ENCODE measurements at regions not wholly inside any gene's neighbourhood (a gene's known extent, or its start where the extent isn't known, plus 50 kb on each side); places are given as distances from the start of the nearest gene placed in this dataset.
A peak's percentile ranks its signal among the peaks of the same experiment; 100 is the strongest.

- WGBS (ENCODE audit: low lambda C conversion rate, missing lambda C conversion rate): 65% methylated on average over 13 of the region's 13 CpGs
- DNase-seq (ENCODE audit: low spot score): peak; percentile 44
- no peak overlapping the region for H3K4me2 ChIP-seq
- no peaks in the 10 kb centered on the region for H3K4me1 ChIP-seq (ENCODE audit: insufficient read depth)
- no peak overlapping the region for H2AFZ ChIP-seq
- H4K20me1 ChIP-seq (ENCODE audit: insufficient read depth, poor library complexity, severe bottlenecking): no peaks in the 10 kb centered on the region
- no peak overlapping the region for H3K4me3 ChIP-seq
- no peaks in the 10 kb centered on the region for H3K27me3 ChIP-seq
- no peaks in the 10 kb centered on the region for H3K36me3 ChIP-seq (replicated peaks; ENCODE audit: insufficient read depth, low read depth)
- H3K79me2 ChIP-seq: no peaks in the 10 kb centered on the region
- H3K9me2 ChIP-seq (replicated peaks; ENCODE audit: insufficient read depth): no peaks in the 10 kb centered on the region
- no peak for TF ChIP-seq CTCF (IDR thresholded peaks at IDR 0.05; ENCODE audit: poor library complexity)
- no peak for TF ChIP-seq EZH2phosphoT487 (IDR thresholded peaks at IDR 0.05; ENCODE audit: low read depth, severe bottlenecking, unreplicated experiment)
- no peak for TF ChIP-seq EZH2 (IDR thresholded peaks at IDR 0.05; ENCODE audit: borderline replicate concordance)
- H3K27ac ChIP-seq: no peak overlapping the region
- no peaks in the 10 kb centered on the region for H3K9me3 ChIP-seq (ENCODE audit: low read depth)
Observed at GRCh38 chr1:25011943-25012638, 82.0 kb upstream of the RUNX3 start.

DNA sequence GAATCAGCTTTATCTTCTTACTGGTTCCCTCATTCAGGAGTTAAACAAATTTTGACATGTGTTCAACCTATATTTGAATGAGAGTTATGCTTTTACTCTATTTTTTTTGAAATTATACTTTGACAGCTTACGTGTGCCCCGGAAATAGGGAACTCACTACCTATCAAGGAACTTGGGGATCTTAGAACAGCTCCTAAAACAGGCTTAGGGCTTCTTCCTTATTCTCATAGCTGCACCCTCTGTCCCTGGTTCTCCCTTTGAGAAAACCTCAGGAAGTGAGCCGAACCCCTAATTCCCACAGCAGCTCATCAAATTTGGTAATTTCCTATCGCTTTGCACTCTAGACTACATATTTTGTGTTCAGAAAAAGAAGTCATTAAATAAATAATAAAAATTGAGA is 81.2 kb upstream of the RUNX3 start:
- TF ChIP-seq CTCF (IDR thresholded peaks at IDR 0.05; ENCODE audit: poor library complexity) (no peak), EZH2 (IDR thresholded peaks at IDR 0.05; ENCODE audit: borderline replicate concordance) (no peak)
- H3K4me1 ChIP-seq (ENCODE audit: insufficient read depth): peaks cover 5% of the 10 kb centered on the region
- no peak for DNase-seq (ENCODE audit: low spot score)
- H3K4me3 ChIP-seq: no peak overlapping the region
- H3K4me2 ChIP-seq: no peak overlapping the region
- WGBS (ENCODE audit: low lambda C conversion rate, missing lambda C conversion rate): 93% methylated on average over 4 of the region's 4 CpGs
- H3K9me2 ChIP-seq (replicated peaks; ENCODE audit: insufficient read depth): no peaks in the 10 kb centered on the region
- no peak overlapping the region for H3K27ac ChIP-seq
- no peaks in the 10 kb centered on the region for H4K20me1 ChIP-seq (ENCODE audit: insufficient read depth, poor library complexity, severe bottlenecking)
- H3K79me2 ChIP-seq: no peaks in the 10 kb centered on the region
- peaks cover 6% of the 10 kb centered on the region for H3K27me3 ChIP-seq
- no peaks in the 10 kb centered on the region for H3K36me3 ChIP-seq (replicated peaks; ENCODE audit: insufficient read depth, low read depth)
- no peaks in the 10 kb centered on the region for H3K9me3 ChIP-seq (ENCODE audit: low read depth)
- no peak overlapping the region for H2AFZ ChIP-seq

DNA sequence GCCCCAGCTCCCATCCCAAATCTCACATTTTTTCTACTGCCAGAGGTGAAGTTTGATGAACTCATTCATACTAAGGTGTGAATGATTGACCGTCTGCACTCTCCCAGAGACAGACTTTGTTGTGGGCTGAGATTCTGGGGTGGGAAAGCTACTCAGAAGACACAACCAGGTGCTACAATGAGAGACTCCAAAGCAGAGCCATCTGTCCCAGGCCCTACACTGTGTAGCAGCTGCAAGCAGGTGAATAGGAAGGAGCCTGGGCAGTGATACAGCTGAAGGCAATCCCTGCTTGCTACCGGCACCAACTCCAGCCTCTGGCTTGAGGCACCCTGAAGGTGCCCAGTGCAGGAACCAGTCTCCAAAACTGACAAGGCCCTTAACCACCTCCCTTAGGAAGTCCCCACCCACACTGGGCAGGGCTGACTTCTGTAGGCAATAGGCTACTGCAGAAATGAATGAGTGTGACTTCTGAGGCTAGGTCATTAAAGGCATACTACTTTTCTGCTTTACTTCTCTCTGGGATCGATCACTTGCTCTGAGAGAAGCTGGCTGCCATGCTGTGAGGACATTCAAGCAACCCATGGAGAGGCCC is 79.7 kb upstream of the RUNX3 start:
- Histone ChIP-seq H3K27me3 (peaks cover 13% of the 10 kb centered on the region), H3K4me3 (no peak overlapping the region), H3K79me2 (no peaks in the 10 kb centered on the region), H2AFZ (no peak overlapping the region), H3K27ac (no peak overlapping the region), H3K36me3 (replicated peaks; ENCODE audit: insufficient read depth, low read depth) (no peaks in the 10 kb centered on the region), H3K9me3 (ENCODE audit: low read depth) (no peaks in the 10 kb centered on the region), H3K9me2 (replicated peaks; ENCODE audit: insufficient read depth) (no peaks in the 10 kb centered on the region), H3K4me2 (no peak overlapping the region), H3K4me1 (ENCODE audit: insufficient read depth) (peaks cover 5% of the 10 kb centered on the region), H4K20me1 (ENCODE audit: insufficient read depth, poor library complexity, severe bottlenecking) (no peaks in the 10 kb centered on the region)
- TF ChIP-seq CTCF (IDR thresholded peaks at IDR 0.05; ENCODE audit: poor library complexity): no peak
- TF ChIP-seq EZH2phosphoT487 (IDR thresholded peaks at IDR 0.05; ENCODE audit: low read depth, severe bottlenecking, unreplicated experiment): no peak
- no peak for TF ChIP-seq EZH2 (IDR thresholded peaks at IDR 0.05; ENCODE audit: borderline replicate concordance)
- DNase-seq (ENCODE audit: low spot score): no peak
- WGBS (ENCODE audit: low lambda C conversion rate, missing lambda C conversion rate): 95% methylated on average over 3 of the region's 3 CpGs
